ENCODE measurements at regions not wholly inside any gene's neighbourhood (a gene's known extent, or its start where the extent isn't known, plus 50 kb on each side); places are given as distances from the start of the nearest gene placed in this dataset.

DNA sequence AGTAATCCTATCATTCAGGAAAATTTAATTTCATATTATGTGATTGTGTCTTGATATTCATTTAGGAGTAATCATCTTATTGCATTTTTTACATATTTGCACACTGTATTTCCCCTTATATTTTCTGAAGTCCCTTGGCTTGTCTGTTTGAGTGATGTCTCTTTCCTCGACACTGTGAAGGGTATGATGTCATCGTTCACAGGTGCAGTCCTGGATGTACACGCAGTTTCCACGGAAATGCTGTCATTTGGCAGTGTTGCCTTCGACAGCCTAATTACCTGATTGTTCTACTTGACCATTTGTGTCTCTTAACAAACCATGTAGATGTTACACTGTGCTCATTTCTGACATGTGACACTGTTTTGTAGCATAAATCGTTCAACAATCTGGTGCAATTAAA, 1277.0 kb downstream of the TMEM121 start:
- TF ChIP-seq, protein P1, sequence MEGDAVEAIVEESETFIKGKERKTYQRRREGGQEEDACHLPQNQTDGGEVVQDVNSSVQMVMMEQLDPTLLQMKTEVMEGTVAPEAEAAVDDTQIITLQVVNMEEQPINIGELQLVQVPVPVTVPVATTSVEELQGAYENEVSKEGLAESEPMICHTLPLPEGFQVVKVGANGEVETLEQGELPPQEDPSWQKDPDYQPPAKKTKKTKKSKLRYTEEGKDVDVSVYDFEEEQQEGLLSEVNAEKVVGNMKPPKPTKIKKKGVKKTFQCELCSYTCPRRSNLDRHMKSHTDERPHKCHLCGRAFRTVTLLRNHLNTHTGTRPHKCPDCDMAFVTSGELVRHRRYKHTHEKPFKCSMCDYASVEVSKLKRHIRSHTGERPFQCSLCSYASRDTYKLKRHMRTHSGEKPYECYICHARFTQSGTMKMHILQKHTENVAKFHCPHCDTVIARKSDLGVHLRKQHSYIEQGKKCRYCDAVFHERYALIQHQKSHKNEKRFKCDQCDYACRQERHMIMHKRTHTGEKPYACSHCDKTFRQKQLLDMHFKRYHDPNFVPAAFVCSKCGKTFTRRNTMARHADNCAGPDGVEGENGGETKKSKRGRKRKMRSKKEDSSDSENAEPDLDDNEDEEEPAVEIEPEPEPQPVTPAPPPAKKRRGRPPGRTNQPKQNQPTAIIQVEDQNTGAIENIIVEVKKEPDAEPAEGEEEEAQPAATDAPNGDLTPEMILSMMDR (IDR thresholded peaks at IDR 0.05; ENCODE audit: control extremely low read depth in 1 of 3, insufficient read depth in 1 of 3, low read depth in 1 of 3, low read length in 3 of 3) = no peak
- no peak for TF ChIP-seq SAP30 (IDR thresholded peaks at IDR 0.05; ENCODE audit: insufficient read depth, insufficient replicate concordance, low read length)
- no peak for TF ChIP-seq ATF2 (IDR thresholded peaks at IDR 0.05; ENCODE audit: low read length)
- no peak for TF ChIP-seq JUND (IDR thresholded peaks at IDR 0.05; ENCODE audit: low read length)
- no peak for TF ChIP-seq SUZ12 (IDR thresholded peaks at IDR 0.05; ENCODE audit: low read length)
- no peak for TF ChIP-seq RFX5 (IDR thresholded peaks at IDR 0.05; ENCODE audit: borderline replicate concordance, low read depth, low read length)
- no peak for TF ChIP-seq YY1 (IDR thresholded peaks at IDR 0.05; ENCODE audit: low read depth, low read length)
- TF ChIP-seq POLR2A (IDR thresholded peaks at IDR 0.05; ENCODE audit: control extremely low read depth in 1 of 2, low read depth in 2 of 2, low read length in 2 of 2) = no peak
- TF ChIP-seq, protein P2, sequence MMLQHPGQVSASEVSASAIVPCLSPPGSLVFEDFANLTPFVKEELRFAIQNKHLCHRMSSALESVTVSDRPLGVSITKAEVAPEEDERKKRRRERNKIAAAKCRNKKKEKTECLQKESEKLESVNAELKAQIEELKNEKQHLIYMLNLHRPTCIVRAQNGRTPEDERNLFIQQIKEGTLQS (IDR thresholded peaks at IDR 0.05; ENCODE audit: insufficient read depth, low read depth, low read length) = no peak

All from H1 (cell line).